Panc1 (cell line): ENCODE measurements at regions not wholly inside any gene's neighbourhood (a gene's known extent, or its start where the extent isn't known, plus 50 kb on each side); places are given as distances from the start of the nearest gene placed in this dataset.

Experiments
- ATAC-seq: fragments of 200-7000 bp; cut with Tn5 transposase; 2 replicates; pipeline ENCODE4 v1.9.1; 2020; ENCODE audit warnings: mild to moderate bottlenecking, moderate library complexity
- BruUV-seq: library from RNA; stranded (reverse); fragments of 400-500 nt; replicated peaks from 2 replicates; lab custom pipeline; 2021; lab: Mats Ljungman, UMichigan
- CTCF ChIA-PET: fragments of 300-600 bp; sonication (Branson Sonifier 250); formaldehyde crosslinking; loops from one replicate; lab custom pipeline; 2022; ENCODE audit warnings: antibody characterized with exemption; lab: Charles Lee
- POLR2A ChIA-PET: fragments of 300-600 bp; sonication (Branson Sonifier 250); formaldehyde crosslinking; loops from one replicate; lab custom pipeline; 2022; ENCODE audit warnings: antibody characterized with exemption; lab: Charles Lee
- DNase-seq: peaks from one replicate; pipeline ENCODE4 v3.0.0-alpha.2; 2010; ENCODE audit warnings: low read depth, low spot score
- H3K27ac ChIP-seq: 2 replicates; pipeline ENCODE4 v1.5.1; 2011; ENCODE audit warnings: mild to moderate bottlenecking, low read length, inconsistent platforms
- H3K27me3 ChIP-seq: fragments of 200-500 bp; sonication (Bioruptor generic); 2 replicates; pipeline ENCODE4 v1.6.0; 2014; ENCODE audit warnings: low read length, inconsistent platforms; ENCODE audit not compliant: control insufficient read depth, insufficient read depth
- H3K36me3 ChIP-seq: fragments of 200-500 bp; sonication (Bioruptor generic); 2 replicates; pipeline ENCODE4 v1.5.1; 2014; ENCODE audit warnings: inconsistent platforms, mild to moderate bottlenecking, low read length, moderate library complexity; ENCODE audit not compliant: control insufficient read depth, insufficient read depth
- H3K4me1 ChIP-seq: 2 replicates; pipeline ENCODE4 v1.5.1; 2011; ENCODE audit warnings: inconsistent platforms, mild to moderate bottlenecking, low read length, moderate library complexity; ENCODE audit not compliant: control insufficient read depth, insufficient read depth
- H3K4me3 ChIP-seq, 2 experiments: 2 replicates each; pipeline ENCODE4 v1.5.1; 2011 to 2012; ENCODE audit warnings: low read depth in 2 of 2, low read length in 2 of 2, mild to moderate bottlenecking in 2 of 2, inconsistent platforms in 1 of 2, moderate library complexity in 1 of 2
- H3K9me3 ChIP-seq: fragments of 200-500 bp; sonication (Bioruptor generic); 2 replicates; pipeline ENCODE4 v1.5.1; 2014; ENCODE audit warnings: low read depth, mild to moderate bottlenecking, inconsistent platforms, low read length, moderate library complexity; ENCODE audit not compliant: control insufficient read depth, insufficient read depth
- CTCF ChIP-seq: fragments of 450-650 bp; IDR thresholded peaks from 2 replicates; pipeline ENCODE4 v1.5.1; 2017; ENCODE audit warnings: mild to moderate bottlenecking
- POLR2AphosphoS5 ChIP-seq: IDR thresholded peaks from 2 replicates; pipeline ENCODE4 v1.6.1; 2012; ENCODE audit warnings: mild to moderate bottlenecking, low read depth, low read length, moderate library complexity
- REST ChIP-seq, 2 experiments: IDR thresholded peaks; 2 replicates each; pipeline ENCODE4 v1.6.1; 2011 to 2012; ENCODE audit warnings: low read depth in 2 of 2, control low read depth in 1 of 2, low read length in 1 of 2, mild to moderate bottlenecking in 1 of 2, moderate library complexity in 1 of 2; ENCODE audit not compliant: insufficient read depth in 1 of 2
- SIN3A ChIP-seq: IDR thresholded peaks from 2 replicates; pipeline ENCODE4 v1.6.1; 2012; ENCODE audit warnings: low read depth, mild to moderate bottlenecking, low read length, moderate library complexity, borderline replicate concordance; ENCODE audit not compliant: insufficient read depth
- TCF7L2 ChIP-seq: IDR thresholded peaks from 2 replicates; pipeline ENCODE4 v1.6.1; 2011; ENCODE audit warnings: mild to moderate bottlenecking, low read depth, low read length, inconsistent platforms
- in situ Hi-C: cut with HindIII; loops from 2 replicates; pipeline ENCODE4 v1.10.0; 2016; ENCODE audit warnings: low sequenced_read_pairs, low pct_unique_long_range_greater_than_20kb
- intact Hi-C: fragments of 100-400 bp; cut with micrococcal nuclease; formaldehyde crosslinking; loops from one replicate; pipeline ENCODE4 v1.10.0; 2022; ENCODE audit not compliant: unreplicated experiment

- H3K9me3 ChIP-seq: no peaks in the 10 kb centered on the region
- no peak overlapping the region for H3K27ac ChIP-seq
- CTCF ChIA-PET: interaction anchor here (0.6 kb wide), 1 partner anchor 182 kb away, joined by 3 read pairs; no protein-coding TSS in a partner anchor
- intact Hi-C loops (loop anchor here (10.0 kb wide), 1 partner anchor 990 kb away; no protein-coding TSS in a partner anchor), in situ Hi-C loops (no loop called here)
- no peak for TF ChIP-seq SIN3A
- no peak for TF ChIP-seq POLR2AphosphoS5
- TF ChIP-seq CTCF: peak; percentile 31; the same call in 1 of the 2 replicates
- no peak for TF ChIP-seq REST (IDR thresholded peaks at IDR 0.05; ENCODE audit: insufficient read depth in 1 of 2, low read depth in 2 of 2, low read length in 1 of 2)
- no peak for TF ChIP-seq TCF7L2
- H3K4me3 ChIP-seq: no peak overlapping the region
- DNase-seq: no peak
- ATAC-seq: no peak
- BruUV-seq: no TSS peak
- H3K4me1 ChIP-seq: no peaks in the 10 kb centered on the region
- H3K36me3 ChIP-seq: no peaks in the 10 kb centered on the region
- POLR2A ChIA-PET: no interaction called here
- H3K27me3 ChIP-seq: no peaks in the 10 kb centered on the region
These were observed 1065.2 kb downstream of the JRKL start for GRCh38 chr11:97454988-97455387.

GRCh38 chr11:97460091-97460490, 1070.3 kb downstream of the JRKL start:
- intact Hi-C loops (no loop called here), in situ Hi-C loops (no loop called here)
- ATAC-seq (no peak), DNase-seq (no peak)
- BruUV-seq: no TSS peak
- CTCF ChIA-PET: no interaction called here
- H3K36me3 ChIP-seq: no peaks in the 10 kb centered on the region
- POLR2A ChIA-PET: no interaction called here
- no peaks in the 10 kb centered on the region for H3K9me3 ChIP-seq
- TF ChIP-seq POLR2AphosphoS5: no peak
- TF ChIP-seq CTCF: no peak
- no peak for TF ChIP-seq SIN3A
- no peaks in the 10 kb centered on the region for H3K27me3 ChIP-seq
- no peak overlapping the region for H3K27ac ChIP-seq
- H3K4me3 ChIP-seq: no peak overlapping the region
- no peaks in the 10 kb centered on the region for H3K4me1 ChIP-seq
